Fibroblast of lung (primary cell): ENCODE measurements at regions not wholly inside any gene's neighbourhood (a gene's known extent, or its start where the extent isn't known, plus 50 kb on each side); places are given as distances from the start of the nearest gene placed in this dataset.

ENCODE experiments used
- CTCF ChIP-seq, 2 donors: IDR thresholded peaks in 1 of 2; conservative IDR thresholded peaks in 1 of 2; 1 replicate in 1 of 2; 2 replicates in 1 of 2; pipeline ENCODE4 v1.5.1; 2011 to 2012; ENCODE audit warnings: low read length in 2 of 2, control low read depth in 1 of 2, inconsistent platforms in 1 of 2, low read depth in 1 of 2, mild to moderate bottlenecking in 1 of 2
- EZH2 ChIP-seq: IDR thresholded peaks from 2 replicates; pipeline ENCODE4 v1.5.1; 2012; ENCODE audit warnings: low read length, control low read depth, mild to moderate bottlenecking; ENCODE audit errors: missing control alignments

DNA sequence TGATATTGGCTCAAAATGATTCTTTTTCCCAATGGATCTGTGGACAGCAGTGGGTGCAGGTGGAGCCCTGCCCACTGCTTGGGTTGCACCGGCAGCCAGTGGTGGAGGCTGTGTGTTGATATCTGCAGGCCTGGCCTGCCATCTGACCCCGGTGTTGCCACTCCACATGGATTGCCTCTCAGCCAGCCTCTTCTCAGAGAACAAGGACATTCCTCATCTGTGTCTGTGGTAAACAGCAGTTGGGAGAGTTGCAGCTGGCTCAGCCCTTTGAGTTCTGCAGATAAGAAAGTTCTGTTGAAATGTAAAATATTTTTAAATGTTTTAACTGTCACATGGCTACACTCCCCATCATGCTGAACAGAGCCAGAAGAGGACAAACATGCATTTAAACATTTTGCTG lies 374.9 kb upstream of the CELF2 start:
- no peak for TF ChIP-seq CTCF (conservative IDR thresholded peaks at IDR 0.05 in 1 of 2, IDR thresholded peaks at IDR 0.05 in 1 of 2; ENCODE audit: low read depth in 1 of 2, low read length in 2 of 2)
- no peak for TF ChIP-seq EZH2
